ENCODE measurements at regions not wholly inside any gene's neighbourhood (a gene's known extent, or its start where the extent isn't known, plus 50 kb on each side); places are given as distances from the start of the nearest gene placed in this dataset.

- TF ChIP-seq HOXD13 (CRISPR knock-in tag; IDR thresholded peaks at IDR 0.05; ENCODE audit: borderline replicate concordance) (no peak), ZNF280D (tag by site-specific recombination; IDR thresholded peaks at IDR 0.05) (no peak)
Observed at GRCh38 chr18:30088238-30089015, 954.1 kb downstream of the DSC3 start (continued).

- H3K4me3 ChIP-seq (ENCODE audit: low read depth, low read length): no peak overlapping the region
- no peaks in the 10 kb centered on the region for H3K36me3 ChIP-seq (ENCODE audit: control insufficient read depth in 2 of 2, insufficient read depth in 1 of 2, low read length in 2 of 2)
- CTCF ChIA-PET: interaction anchor here (0.6 kb wide), 1 partner anchor 122 kb away, joined by 3 read pairs; no protein-coding TSS in a partner anchor
- H3K9me3 ChIP-seq (ENCODE audit: control insufficient read depth, insufficient read depth, low read depth, low read length): no peaks in the 10 kb centered on the region
- H3K4me1 ChIP-seq (ENCODE audit: control insufficient read depth, insufficient read depth, low read length): no peaks in the 10 kb centered on the region
- no peak overlapping the region for H3K27ac ChIP-seq (ENCODE audit: extremely low read depth, low read depth, low read length)
- TF ChIP-seq ZNF792 (tag by site-specific recombination; IDR thresholded peaks at IDR 0.05): no peak
- no peak for TF ChIP-seq KLF9 (tag by site-specific recombination; IDR thresholded peaks at IDR 0.05; ENCODE audit: low read depth)
- no peak for TF ChIP-seq ZFHX2 (tag by site-specific recombination; conservative IDR thresholded peaks at IDR 0.05)
- TF ChIP-seq ZNF221 (tag by site-specific recombination; IDR thresholded peaks at IDR 0.05; ENCODE audit: borderline replicate concordance): no peak
- no peak for TF ChIP-seq ZNF341 (tag by site-specific recombination; IDR thresholded peaks at IDR 0.05; ENCODE audit: low read depth)
- TF ChIP-seq ZNF48 (tag by site-specific recombination; IDR thresholded peaks at IDR 0.05): no peak
- no peak for TF ChIP-seq ZNF488 (tag by site-specific recombination; IDR thresholded peaks at IDR 0.05)
- TF ChIP-seq ZNF24 (tag by site-specific recombination; IDR thresholded peaks at IDR 0.05): no peak
- TF ChIP-seq, protein P1, sequence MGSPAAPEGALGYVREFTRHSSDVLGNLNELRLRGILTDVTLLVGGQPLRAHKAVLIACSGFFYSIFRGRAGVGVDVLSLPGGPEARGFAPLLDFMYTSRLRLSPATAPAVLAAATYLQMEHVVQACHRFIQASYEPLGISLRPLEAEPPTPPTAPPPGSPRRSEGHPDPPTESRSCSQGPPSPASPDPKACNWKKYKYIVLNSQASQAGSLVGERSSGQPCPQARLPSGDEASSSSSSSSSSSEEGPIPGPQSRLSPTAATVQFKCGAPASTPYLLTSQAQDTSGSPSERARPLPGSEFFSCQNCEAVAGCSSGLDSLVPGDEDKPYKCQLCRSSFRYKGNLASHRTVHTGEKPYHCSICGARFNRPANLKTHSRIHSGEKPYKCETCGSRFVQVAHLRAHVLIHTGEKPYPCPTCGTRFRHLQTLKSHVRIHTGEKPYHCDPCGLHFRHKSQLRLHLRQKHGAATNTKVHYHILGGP (tag by site-specific recombination; IDR thresholded peaks at IDR 0.05): no peak
- TF ChIP-seq ZNF426 (tag by site-specific recombination; IDR thresholded peaks at IDR 0.05): no peak
- no peak for TF ChIP-seq SETDB1 (IDR thresholded peaks at IDR 0.05; ENCODE audit: insufficient read length, low read length)
- no peak for TF ChIP-seq ZNF560 (tag by site-specific recombination; IDR thresholded peaks at IDR 0.05; ENCODE audit: borderline replicate concordance)
- no peak for TF ChIP-seq ZNF114 (tag by site-specific recombination; IDR thresholded peaks at IDR 0.05)
- POLR2A ChIA-PET: no interaction called here
Observed at GRCh38 chr18:30086351-30086750, 956.2 kb downstream of the DSC3 start.

GRCh38 chr18:30081122-30081521 lies 961.4 kb downstream of the DSC3 start:
- Histone ChIP-seq H3K4me1 (ENCODE audit: control insufficient read depth, insufficient read depth, low read length) (no peaks in the 10 kb centered on the region), H3K9me3 (ENCODE audit: control insufficient read depth, insufficient read depth, low read depth, low read length) (no peaks in the 10 kb centered on the region), H3K27ac (ENCODE audit: extremely low read depth, low read depth, low read length) (no peak overlapping the region), H3K4me3 (ENCODE audit: low read depth, low read length) (no peak overlapping the region), H3K36me3 (ENCODE audit: control insufficient read depth in 2 of 2, insufficient read depth in 1 of 2, low read length in 2 of 2) (no peaks in the 10 kb centered on the region)
- POLR2A ChIA-PET: no interaction called here
- CTCF ChIA-PET: interaction anchor here (0.7 kb wide), 1 partner anchor 171 kb away, joined by 5 read pairs; no protein-coding TSS in a partner anchor
- TF ChIP-seq, protein P2, sequence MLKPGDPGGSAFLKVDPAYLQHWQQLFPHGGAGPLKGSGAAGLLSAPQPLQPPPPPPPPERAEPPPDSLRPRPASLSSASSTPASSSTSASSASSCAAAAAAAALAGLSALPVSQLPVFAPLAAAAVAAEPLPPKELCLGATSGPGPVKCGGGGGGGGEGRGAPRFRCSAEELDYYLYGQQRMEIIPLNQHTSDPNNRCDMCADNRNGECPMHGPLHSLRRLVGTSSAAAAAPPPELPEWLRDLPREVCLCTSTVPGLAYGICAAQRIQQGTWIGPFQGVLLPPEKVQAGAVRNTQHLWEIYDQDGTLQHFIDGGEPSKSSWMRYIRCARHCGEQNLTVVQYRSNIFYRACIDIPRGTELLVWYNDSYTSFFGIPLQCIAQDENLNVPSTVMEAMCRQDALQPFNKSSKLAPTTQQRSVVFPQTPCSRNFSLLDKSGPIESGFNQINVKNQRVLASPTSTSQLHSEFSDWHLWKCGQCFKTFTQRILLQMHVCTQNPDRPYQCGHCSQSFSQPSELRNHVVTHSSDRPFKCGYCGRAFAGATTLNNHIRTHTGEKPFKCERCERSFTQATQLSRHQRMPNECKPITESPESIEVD (tag by site-specific recombination; IDR thresholded peaks at IDR 0.05): no peak
- TF ChIP-seq OSR2 (tag by site-specific recombination; IDR thresholded peaks at IDR 0.05) (no peak), HOXD13 (CRISPR knock-in tag; IDR thresholded peaks at IDR 0.05; ENCODE audit: borderline replicate concordance) (no peak), ZNF571 (tag by site-specific recombination; IDR thresholded peaks at IDR 0.05) (no peak), ZNF701 (tag by site-specific recombination; IDR thresholded peaks at IDR 0.05) (no peak), ZNF398 (tag by site-specific recombination; IDR thresholded peaks at IDR 0.05) (no peak)
